HEK293T (cell line): ENCODE measurements at regions not wholly inside any gene's neighbourhood (a gene's known extent, or its start where the extent isn't known, plus 50 kb on each side); places are given as distances from the start of the nearest gene placed in this dataset.

Experiments used
- ELF4 ChIP-seq: fragments of 450-650 bp; IDR thresholded peaks from 2 replicates; pipeline ENCODE4 v1.6.1; 2017; ENCODE audit warnings: antibody characterized with exemption
- LEF1 ChIP-seq: fragments of 450-650 bp; IDR thresholded peaks from 2 replicates; pipeline ENCODE4 v1.6.1; 2017; ENCODE audit warnings: mild to moderate bottlenecking, borderline replicate concordance

DNA sequence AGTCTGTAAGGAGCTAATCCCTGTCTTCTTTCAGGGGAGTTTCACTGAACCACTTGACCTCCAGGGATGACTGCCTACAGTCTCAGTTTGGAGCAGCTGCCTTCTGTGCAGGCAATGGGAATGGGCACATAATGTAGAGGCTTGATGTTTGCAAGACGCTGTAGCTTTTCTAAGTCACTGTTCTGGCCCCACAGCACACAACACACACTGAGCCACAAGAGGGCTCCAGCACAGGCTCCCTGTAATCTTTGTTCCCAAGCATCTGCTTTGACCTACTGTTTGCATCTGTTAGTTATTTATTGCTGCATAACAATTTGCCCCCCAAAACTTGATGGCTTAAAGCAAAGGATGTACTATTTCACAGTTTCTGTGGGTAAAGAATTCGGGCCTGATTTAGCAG, 419.0 kb upstream of the ASIC2 start:
- no peak for TF ChIP-seq ELF4
- TF ChIP-seq LEF1, result no peak
